CD14-positive monocyte (primary cell): ENCODE measurements at regions not wholly inside any gene's neighbourhood (a gene's known extent, or its start where the extent isn't known, plus 50 kb on each side); places are given as distances from the start of the nearest gene placed in this dataset.
"Not testable (repeated sequence)": the region's sequence is repeated elsewhere in the genome, so short reads cannot be mapped to it uniquely, and the experiment has no call there.

Experiments
- DNase-seq, 3 donors: peaks; one replicate each; pipeline ENCODE4 v3.0.0-alpha.2; 2011 to 2022
- H2AFZ ChIP-seq: 2 replicates; pipeline ENCODE4 v1.6.0; 2012; ENCODE audit warnings: mild to moderate bottlenecking, low read depth, low read length, inconsistent platforms; ENCODE audit not compliant: insufficient read depth, poor library complexity, severe bottlenecking
- H3K27ac ChIP-seq, 2 donors: 1 replicate in 1 of 2; 2 replicates in 1 of 2; pipeline ENCODE4 v1.5.1; 2012 to 2013; ENCODE audit warnings: low read length in 2 of 2, control low read depth in 1 of 2, inconsistent platforms in 1 of 2, low read depth in 1 of 2, mild to moderate bottlenecking in 1 of 2
- H3K27me3 ChIP-seq, 2 donors: one replicate each; pipeline versions ENCODE4 v1.6.0 to v1.6.1; 2011 to 2013; ENCODE audit warnings: low read length in 2 of 2; ENCODE audit not compliant: control insufficient read depth in 2 of 2, insufficient read depth in 2 of 2
- H3K36me3 ChIP-seq, 2 donors: replicated peaks in 1 of 2; 1 replicate in 1 of 2; 2 replicates in 1 of 2; pipeline versions ENCODE4 v1.5.1 to v1.6.1; 2012 to 2013; ENCODE audit warnings: low read length in 2 of 2, control low read depth in 1 of 2, inconsistent platforms in 1 of 2, mild to moderate bottlenecking in 1 of 2; ENCODE audit not compliant: insufficient read depth in 2 of 2, control insufficient read depth in 1 of 2
- H3K4me1 ChIP-seq, 2 donors: 1 replicate in 1 of 2; 2 replicates in 1 of 2; pipeline versions ENCODE4 v1.5.1 to v1.6.1; 2012 to 2013; ENCODE audit warnings: low read length in 2 of 2, control low read depth in 1 of 2, inconsistent platforms in 1 of 2, mild to moderate bottlenecking in 1 of 2, moderate library complexity in 1 of 2; ENCODE audit not compliant: insufficient read depth in 2 of 2, control insufficient read depth in 1 of 2
- H3K4me2 ChIP-seq: replicated peaks from 2 replicates; pipeline ENCODE3; 2012; ENCODE audit warnings: low read length, moderate library complexity, mild to moderate bottlenecking; ENCODE audit not compliant: poor library complexity, severe bottlenecking; ENCODE audit errors: extremely low read depth
- H3K4me3 ChIP-seq, 3 experiments: fragments of 200-600 bp in 1 of 3; sonication (generic) in 1 of 3; replicated peaks in 1 of 3; 1 replicate in 2 of 3; 2 replicates in 1 of 3; pipeline ENCODE4 v1.5.1; 2011 to 2013; ENCODE audit warnings: low read length in 3 of 3, mild to moderate bottlenecking in 3 of 3, control low read depth in 2 of 3, low read depth in 2 of 3, inconsistent platforms in 1 of 3, moderate library complexity in 1 of 3
- H3K79me2 ChIP-seq: 2 replicates; pipeline ENCODE4 v1.6.0; 2012; ENCODE audit warnings: mild to moderate bottlenecking, control low read depth, inconsistent platforms, low read length, moderate library complexity; ENCODE audit not compliant: insufficient read depth
- H3K9ac ChIP-seq: 2 replicates; pipeline ENCODE4 v1.6.0; 2017; ENCODE audit warnings: low read length, mild to moderate bottlenecking; ENCODE audit not compliant: insufficient read depth, poor library complexity, severe bottlenecking
- H3K9me3 ChIP-seq, 2 donors: replicated peaks in 1 of 2; 1 replicate in 1 of 2; 2 replicates in 1 of 2; pipeline versions ENCODE4 v1.5.1 to v1.6.1; 2012 to 2013; ENCODE audit warnings: low read length in 2 of 2, control low read depth in 1 of 2; ENCODE audit not compliant: control insufficient read depth in 1 of 2, insufficient read depth in 1 of 2
- H4K20me1 ChIP-seq: 2 replicates; pipeline ENCODE4 v1.6.0; 2012; ENCODE audit warnings: mild to moderate bottlenecking, low read length, control low read depth, moderate library complexity; ENCODE audit not compliant: insufficient read depth
- H3K27ac Mint-ChIP-seq, 7 donors: one replicate each; pipeline ENCODE4 v1.8.0; 2020; ENCODE audit warnings: mild to moderate bottlenecking in 7 of 7, mixed read lengths in 7 of 7, moderate library complexity in 6 of 7, inconsistent platforms in 2 of 7
- H3K27me3 Mint-ChIP-seq, 3 donors: one replicate each; pipeline ENCODE4 v1.8.0; 2021 to 2022; ENCODE audit warnings: low read depth in 3 of 3, mild to moderate bottlenecking in 3 of 3, mixed read lengths in 3 of 3, moderate library complexity in 3 of 3, inconsistent platforms in 1 of 3
- H3K36me3 Mint-ChIP-seq, 2 donors: one replicate each; pipeline ENCODE4 v1.8.0; 2020; ENCODE audit warnings: mixed read lengths in 2 of 2, inconsistent platforms in 1 of 2, mild to moderate bottlenecking in 1 of 2
- H3K4me1 Mint-ChIP-seq: one replicate; pipeline ENCODE4 v1.8.0; 2020; ENCODE audit warnings: mild to moderate bottlenecking, mixed read lengths
- H3K4me3 Mint-ChIP-seq, 2 donors: one replicate each; pipeline ENCODE4 v1.8.0; 2020; ENCODE audit warnings: mild to moderate bottlenecking in 2 of 2, mixed read lengths in 2 of 2, moderate library complexity in 1 of 2
- H3K9me3 Mint-ChIP-seq, 7 donors: one replicate each; pipeline ENCODE4 v1.8.0; 2020 to 2022; ENCODE audit warnings: mixed read lengths in 7 of 7, mild to moderate bottlenecking in 6 of 7, moderate library complexity in 6 of 7, inconsistent platforms in 2 of 7
- WGBS: methylation state at CpG from one replicate; pipeline ENCODE4 v1.1.5; 2013; ENCODE audit warnings: missing lambda C conversion rate; ENCODE audit not compliant: insufficient coverage; 5-methylcytosine and 5-hydroxymethylcytosine counted together
- intact Hi-C, 2 donors: fragments of 100-400 bp; cut with micrococcal nuclease; formaldehyde crosslinking; loops; one replicate each; pipeline versions ENCODE4 v1.15.0 to v1.15.1; 2023
- TF ChIP-seq, protein P1 (sequence below): fragments of 200-600 bp; IDR thresholded peaks from one replicate; pipeline ENCODE4 v1.8.0; 2022; ENCODE audit warnings: antibody characterized with exemption, mild to moderate bottlenecking

DNA sequence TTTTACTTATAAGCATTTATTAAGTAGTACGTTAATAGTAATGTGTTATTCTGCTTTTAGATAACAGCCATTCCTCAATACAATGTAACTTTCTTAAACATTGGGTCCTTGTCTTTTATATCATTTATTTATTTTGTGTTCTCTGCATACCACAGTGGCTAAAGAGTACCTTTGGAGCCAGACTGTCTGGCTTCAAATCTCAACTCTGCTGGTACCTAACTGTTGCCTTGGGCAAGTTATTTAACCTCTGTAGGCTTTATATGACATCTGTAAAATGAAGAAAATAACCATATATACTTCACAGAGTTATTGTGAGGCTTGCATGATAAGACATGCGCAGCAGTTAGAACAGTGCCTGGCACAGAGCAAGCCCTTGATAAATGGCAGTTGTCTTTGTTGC, 397.6 kb downstream of the MDFIC start:
- TF ChIP-seq, protein P1, sequence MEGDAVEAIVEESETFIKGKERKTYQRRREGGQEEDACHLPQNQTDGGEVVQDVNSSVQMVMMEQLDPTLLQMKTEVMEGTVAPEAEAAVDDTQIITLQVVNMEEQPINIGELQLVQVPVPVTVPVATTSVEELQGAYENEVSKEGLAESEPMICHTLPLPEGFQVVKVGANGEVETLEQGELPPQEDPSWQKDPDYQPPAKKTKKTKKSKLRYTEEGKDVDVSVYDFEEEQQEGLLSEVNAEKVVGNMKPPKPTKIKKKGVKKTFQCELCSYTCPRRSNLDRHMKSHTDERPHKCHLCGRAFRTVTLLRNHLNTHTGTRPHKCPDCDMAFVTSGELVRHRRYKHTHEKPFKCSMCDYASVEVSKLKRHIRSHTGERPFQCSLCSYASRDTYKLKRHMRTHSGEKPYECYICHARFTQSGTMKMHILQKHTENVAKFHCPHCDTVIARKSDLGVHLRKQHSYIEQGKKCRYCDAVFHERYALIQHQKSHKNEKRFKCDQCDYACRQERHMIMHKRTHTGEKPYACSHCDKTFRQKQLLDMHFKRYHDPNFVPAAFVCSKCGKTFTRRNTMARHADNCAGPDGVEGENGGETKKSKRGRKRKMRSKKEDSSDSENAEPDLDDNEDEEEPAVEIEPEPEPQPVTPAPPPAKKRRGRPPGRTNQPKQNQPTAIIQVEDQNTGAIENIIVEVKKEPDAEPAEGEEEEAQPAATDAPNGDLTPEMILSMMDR = no peak
- DNase-seq = no peak
- intact Hi-C loops = no loop called here
- Histone ChIP-seq H4K20me1 (no peaks in the 10 kb centered on the region), H3K27me3 (no peaks in the 10 kb centered on the region), H2AFZ (no peak overlapping the region), H3K36me3 (no peaks in the 10 kb centered on the region), H3K79me2 (no peaks in the 10 kb centered on the region), H3K4me3 (no peak overlapping the region), H3K4me2 (no peak overlapping the region), H3K4me1 (no peaks in the 10 kb centered on the region), H3K27ac (no peak overlapping the region), H3K9ac (no peak overlapping the region), H3K9me3 (no peaks in the 10 kb centered on the region)
- H3K36me3 Mint-ChIP-seq = no peaks in the 10 kb centered on the region
- no peak overlapping the region for H3K4me3 Mint-ChIP-seq
- no CpG with 5 or more reads among the region's 2 CpGs for WGBS
- H3K27me3 Mint-ChIP-seq = peaks cover 0 to 2% (median 0%) of the 10 kb centered on the region in 3 donors
- peaks cover 0 to 3% (median 1%) of the 10 kb centered on the region in 7 donors for H3K9me3 Mint-ChIP-seq
- H3K27ac Mint-ChIP-seq = no peak overlapping the region
- no peaks in the 10 kb centered on the region for H3K4me1 Mint-ChIP-seq

DNA sequence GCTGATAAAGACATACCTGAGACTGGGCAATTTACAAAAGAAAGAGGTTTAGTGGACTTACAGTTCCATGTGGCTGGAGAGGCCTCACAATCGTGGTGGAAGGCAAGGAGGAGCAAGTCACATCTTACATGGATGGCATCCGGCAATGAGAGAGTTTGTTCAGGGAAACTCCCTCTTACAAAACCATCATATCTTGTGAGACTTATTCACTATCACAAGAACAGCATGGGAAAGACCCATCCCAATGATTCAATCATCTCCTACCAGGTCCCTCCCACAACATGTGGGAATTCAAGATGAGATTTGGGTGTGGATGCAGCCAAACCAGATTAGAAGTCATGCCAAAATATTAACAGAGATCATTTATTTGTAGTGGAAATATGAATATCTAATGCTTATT, 388.4 kb downstream of the MDFIC start:
- H3K9ac ChIP-seq, DNase-seq, H3K4me2 ChIP-seq, H3K4me1 ChIP-seq, H3K27me3 ChIP-seq, H3K27ac Mint-ChIP-seq, H3K9me3 ChIP-seq, H3K36me3 Mint-ChIP-seq, intact Hi-C loops, H3K4me3 ChIP-seq, H3K4me3 Mint-ChIP-seq, H4K20me1 ChIP-seq, H3K4me1 Mint-ChIP-seq, H3K27me3 Mint-ChIP-seq, H3K9me3 Mint-ChIP-seq, H2AFZ ChIP-seq, H3K79me2 ChIP-seq, H3K27ac ChIP-seq, H3K36me3 ChIP-seq: not testable (repeated sequence)
- no CpG with 5 or more reads among the region's 2 CpGs for WGBS
